Tibial artery (tissue), 4 donors: ENCODE measurements at regions not wholly inside any gene's neighbourhood (a gene's known extent, or its start where the extent isn't known, plus 50 kb on each side); places are given as distances from the start of the nearest gene placed in this dataset.

Experiments used
- DNase-seq, 2 donors: peaks; one replicate each; pipeline ENCODE4 v3.0.0-alpha.2; 2019
- H3K27ac ChIP-seq, 2 donors: fragments of 200-600 bp; sonication (generic) in 1 of 2; 1 replicate in 1 of 2; 2 replicates in 1 of 2; pipeline ENCODE4 v1.5.1; 2018 to 2019; ENCODE audit warnings: mild to moderate bottlenecking in 1 of 2
- H3K27me3 ChIP-seq, 2 donors: fragments of 200-600 bp; sonication (generic) in 1 of 2; one replicate each; pipeline versions ENCODE4 v1.5.1 to v1.6.0; 2016 to 2019
- H3K36me3 ChIP-seq, 3 donors: fragments of 200-600 bp; sonication (generic) in 2 of 3; one replicate each; pipeline ENCODE4 v1.5.1; 2016 to 2019; ENCODE audit warnings: mild to moderate bottlenecking in 2 of 3
- H3K4me1 ChIP-seq, 4 donors: fragments of 200-600 bp; sonication (generic) in 2 of 4; 1 replicate in 3 of 4; 2 replicates in 1 of 4; pipeline ENCODE4 v1.5.1; 2016 to 2019
- H3K4me3 ChIP-seq, 2 donors: fragments of 200-600 bp; sonication (generic) in 1 of 2; 1 replicate in 1 of 2; 2 replicates in 1 of 2; pipeline ENCODE4 v1.5.1; 2018 to 2019; ENCODE audit warnings: mild to moderate bottlenecking in 2 of 2
- H3K9me3 ChIP-seq, 3 donors: fragments of 200-600 bp; sonication (generic) in 1 of 3; one replicate each; pipeline ENCODE4 v1.5.1; 2016 to 2019
- CTCF ChIP-seq, 2 experiments: fragments of 200-600 bp in 1 of 2; fragments of 450-650 bp in 1 of 2; IDR thresholded peaks; one replicate each; pipeline ENCODE4 v1.5.1; 2017 to 2019; ENCODE audit warnings: antibody characterized with exemption in 2 of 2, mild to moderate bottlenecking in 1 of 2, moderate library complexity in 1 of 2
- intact Hi-C: fragments of 100-400 bp; cut with DNase I; formaldehyde crosslinking; loops from one replicate; pipeline ENCODE4 v1.15.0; 2023; ENCODE audit warnings: low total_unique reads

GRCh38 chr4:15317246-15317645 lies 110.6 kb upstream of the C1QTNF7 start:
- intact Hi-C loops = no loop called here
- no peak overlapping the region for H3K4me3 ChIP-seq
- H3K36me3 ChIP-seq = peaks cover 0 to 6% (median 0%) of the 10 kb centered on the region in 3 donors
- H3K27ac ChIP-seq = no peak overlapping the region
- no peaks in the 10 kb centered on the region for H3K27me3 ChIP-seq
- TF ChIP-seq CTCF (IDR thresholded peaks at IDR 0.05) = no peak
- DNase-seq = no peak
- H3K4me1 ChIP-seq = peaks cover 0 to 28% (median 4%) of the 10 kb centered on the region in 4 donors
- no peaks in the 10 kb centered on the region for H3K9me3 ChIP-seq

GRCh38 chr4:15318621-15319348 lies 109.0 kb upstream of the C1QTNF7 start:
- Histone ChIP-seq H3K9me3 (no peaks in the 10 kb centered on the region), H3K27ac (no peak overlapping the region), H3K27me3 (no peaks in the 10 kb centered on the region), H3K4me3 (no peak overlapping the region), H3K4me1 (peaks cover 0 to 37% (median 4%) of the 10 kb centered on the region in 4 donors), H3K36me3 (no peaks in the 10 kb centered on the region)
- DNase-seq = no peak
- intact Hi-C loops = no loop called here
- no peak for TF ChIP-seq CTCF (IDR thresholded peaks at IDR 0.05)

- no peak for DNase-seq
Measured at GRCh38 chr4:15320121-15320678, 107.6 kb upstream of the C1QTNF7 start.

GRCh38 chr4:15322006-15322405 lies 105.8 kb upstream of the C1QTNF7 start:
- TF ChIP-seq CTCF (IDR thresholded peaks at IDR 0.05) = no peak
- intact Hi-C loops = no loop called here
- H3K27ac ChIP-seq = peak overlapping the region; percentile 20 to 38

More at GRCh38 chr4:15320121-15320678, 107.6 kb upstream of the C1QTNF7 start:
- H3K27ac ChIP-seq = no peak overlapping the region
- intact Hi-C loops = no loop called here
- H3K4me3 ChIP-seq = no peak overlapping the region
- H3K4me1 ChIP-seq = peaks cover 0 to 46% (median 7%) of the 10 kb centered on the region in 4 donors
- TF ChIP-seq CTCF (IDR thresholded peaks at IDR 0.05) = no peak
- H3K36me3 ChIP-seq = no peaks in the 10 kb centered on the region
- H3K9me3 ChIP-seq = no peaks in the 10 kb centered on the region
- H3K27me3 ChIP-seq = no peaks in the 10 kb centered on the region

GRCh38 chr4:15325987-15326386 lies 101.8 kb upstream of the C1QTNF7 start:
- TF ChIP-seq CTCF (IDR thresholded peaks at IDR 0.05) = no peak
- Histone ChIP-seq H3K27me3 (no peaks in the 10 kb centered on the region), H3K27ac (no peak overlapping the region), H3K4me3 (no peak overlapping the region), H3K36me3 (no peaks in the 10 kb centered on the region), H3K9me3 (no peaks in the 10 kb centered on the region), H3K4me1 (peaks cover 0 to 46% (median 15%) of the 10 kb centered on the region in 4 donors)
- intact Hi-C loops = no loop called here
- no peak for DNase-seq

More at GRCh38 chr4:15322006-15322405, 105.8 kb upstream of the C1QTNF7 start:
- H3K9me3 ChIP-seq = no peaks in the 10 kb centered on the region
- no peak overlapping the region for H3K4me3 ChIP-seq
- no peaks in the 10 kb centered on the region for H3K36me3 ChIP-seq
- DNase-seq = no peak
- peaks cover 0 to 48% (median 8%) of the 10 kb centered on the region in 4 donors for H3K4me1 ChIP-seq
- H3K27me3 ChIP-seq = no peaks in the 10 kb centered on the region
